WTC11 (cell line): ENCODE measurements at regions not wholly inside any gene's neighbourhood (a gene's known extent, or its start where the extent isn't known, plus 50 kb on each side); places are given as distances from the start of the nearest gene placed in this dataset.

Experiments
- ATAC-seq: fragments of 200-7000 bp; cut with Tn5 transposase; 2 replicates; pipeline ENCODE4 v1.10.0; 2021; ENCODE audit warnings: mild to moderate bottlenecking, moderate library complexity
- CTCF ChIA-PET: fragments of 300-600 bp; sonication (Branson Sonifier 250); formaldehyde crosslinking; loops from one replicate; lab custom pipeline; 2021; ENCODE audit warnings: antibody characterized with exemption; lab: Charles Lee
- POLR2A ChIA-PET: fragments of 350-600 bp; sonication (Branson Sonifier 250); formaldehyde crosslinking; loops from one replicate; lab custom pipeline; 2021; ENCODE audit warnings: antibody characterized with exemption; lab: Charles Lee
- DNase-seq: peaks from one replicate; pipeline ENCODE4 v3.0.0; 2021; ENCODE audit warnings: low spot score
- H3K27ac Mint-ChIP-seq: 2 replicates; pipeline ENCODE4 v1.8.0; 2021; ENCODE audit warnings: mixed read lengths
- H3K27me3 Mint-ChIP-seq: 2 replicates; pipeline ENCODE4 v1.8.0; 2021; ENCODE audit warnings: low read depth, mild to moderate bottlenecking, moderate library complexity, mixed read lengths
- H3K36me3 Mint-ChIP-seq: 2 replicates; pipeline ENCODE4 v1.8.0; 2021; ENCODE audit warnings: mixed read lengths
- H3K4me1 Mint-ChIP-seq: 2 replicates; pipeline ENCODE4 v1.8.0; 2022; ENCODE audit warnings: mixed read lengths
- H3K4me3 Mint-ChIP-seq: 2 replicates; pipeline ENCODE4 v1.8.0; 2021; ENCODE audit warnings: mild to moderate bottlenecking, moderate library complexity, mixed read lengths
- H3K9me3 Mint-ChIP-seq: 2 replicates; pipeline ENCODE4 v1.8.0; 2021; ENCODE audit warnings: mixed read lengths
- ATF2 ChIP-seq: sonication (generic); formaldehyde crosslinking; IDR thresholded peaks from 2 replicates; pipeline ENCODE4 v1.8.1; 2022; ENCODE audit warnings: low read depth, missing genetic modification reagents, borderline replicate concordance
- CREB1 ChIP-seq: sonication (generic); formaldehyde crosslinking; IDR thresholded peaks from 2 replicates; pipeline ENCODE4 v1.8.0; 2023; ENCODE audit warnings: mild to moderate bottlenecking, missing genetic modification reagents
- EMX1 ChIP-seq: fragments of 250-450 bp; sonication (Bioruptor Pico); IDR thresholded peaks from 2 replicates; pipeline ENCODE4 v1.8.0; 2021; ENCODE audit warnings: mild to moderate bottlenecking
- ERG ChIP-seq: fragments of 250-450 bp; sonication (Bioruptor Pico); IDR thresholded peaks from 2 replicates; pipeline ENCODE4 v1.8.0; 2021; ENCODE audit warnings: mild to moderate bottlenecking
- ETV6 ChIP-seq: sonication (generic); formaldehyde crosslinking; IDR thresholded peaks from 2 replicates; pipeline ENCODE4 v1.8.1; 2022; ENCODE audit warnings: mild to moderate bottlenecking, missing genetic modification reagents
- GRHL2 ChIP-seq: fragments of 250-450 bp; sonication (Bioruptor Pico); IDR thresholded peaks from 2 replicates; pipeline ENCODE4 v1.8.0; 2022; ENCODE audit warnings: mild to moderate bottlenecking, moderate library complexity; ENCODE audit not compliant: insufficient replicate concordance, severe bottlenecking
- GTF2I ChIP-seq: fragments of 250-450 bp; sonication (Bioruptor Pico); conservative IDR thresholded peaks from 2 replicates; pipeline ENCODE4 v1.4.0; 2021; ENCODE audit warnings: mild to moderate bottlenecking
- HMGA2 ChIP-seq: fragments of 250-450 bp; sonication (Bioruptor Pico); IDR thresholded peaks from 2 replicates; pipeline ENCODE4 v1.4.0; 2021; ENCODE audit warnings: mild to moderate bottlenecking, moderate library complexity
- IRF2 ChIP-seq: sonication (generic); formaldehyde crosslinking; IDR thresholded peaks from 2 replicates; pipeline ENCODE4 v1.8.0; 2022; ENCODE audit warnings: low read depth, missing genetic modification reagents, borderline replicate concordance
- JUN ChIP-seq: sonication (generic); formaldehyde crosslinking; IDR thresholded peaks from 2 replicates; pipeline ENCODE4 v1.8.0; 2023; ENCODE audit warnings: mild to moderate bottlenecking, missing genetic modification reagents
- MXD4 ChIP-seq: fragments of 250-450 bp; sonication (Bioruptor Pico); IDR thresholded peaks from 2 replicates; pipeline ENCODE4 v1.8.0; 2021; ENCODE audit warnings: mild to moderate bottlenecking, moderate library complexity, borderline replicate concordance
- NFATC4 ChIP-seq: fragments of 250-450 bp; sonication (Bioruptor Pico); IDR thresholded peaks from 2 replicates; pipeline ENCODE4 v1.9.0; 2021; ENCODE audit warnings: mild to moderate bottlenecking
- NFE2L1 ChIP-seq: sonication (generic); formaldehyde crosslinking; IDR thresholded peaks from 2 replicates; pipeline ENCODE4 v1.8.1; 2023; ENCODE audit warnings: missing genetic modification reagents
- NR1H2 ChIP-seq: sonication (generic); formaldehyde crosslinking; IDR thresholded peaks from 2 replicates; pipeline ENCODE4 v1.9.0; 2021; ENCODE audit warnings: mild to moderate bottlenecking, moderate library complexity, missing genetic modification reagents
- OVOL2 ChIP-seq: fragments of 250-450 bp; sonication (Bioruptor Pico); IDR thresholded peaks from 2 replicates; pipeline ENCODE4 v1.9.0; 2021; ENCODE audit warnings: mild to moderate bottlenecking, borderline replicate concordance
- TCF7 ChIP-seq: sonication (generic); formaldehyde crosslinking; IDR thresholded peaks from 2 replicates; pipeline ENCODE4 v1.8.0; 2022; ENCODE audit warnings: mild to moderate bottlenecking, low read depth, missing genetic modification reagents, moderate library complexity
- TEAD4 ChIP-seq: sonication (generic); formaldehyde crosslinking; IDR thresholded peaks from 2 replicates; pipeline ENCODE4 v1.8.0; 2022; ENCODE audit warnings: mild to moderate bottlenecking, missing genetic modification reagents
- TP53 ChIP-seq: sonication (generic); formaldehyde crosslinking; IDR thresholded peaks from 2 replicates; pipeline ENCODE4 v1.8.1; 2023; ENCODE audit warnings: mild to moderate bottlenecking, missing genetic modification reagents
- ZNF138 ChIP-seq: sonication (generic); formaldehyde crosslinking; conservative IDR thresholded peaks from 2 replicates; pipeline ENCODE4 v1.8.1; 2022; ENCODE audit warnings: mild to moderate bottlenecking, moderate library complexity, missing genetic modification reagents
- ZNF232 ChIP-seq: sonication (generic); formaldehyde crosslinking; IDR thresholded peaks from 2 replicates; pipeline ENCODE4 v1.8.0; 2022; ENCODE audit warnings: mild to moderate bottlenecking, missing genetic modification reagents
- ZNF281 ChIP-seq: sonication (generic); formaldehyde crosslinking; IDR thresholded peaks from 2 replicates; pipeline ENCODE4 v1.8.0; 2023; ENCODE audit warnings: mild to moderate bottlenecking, missing genetic modification reagents
- ZNF317 ChIP-seq: sonication (generic); formaldehyde crosslinking; IDR thresholded peaks from 2 replicates; pipeline ENCODE4 v1.8.1; 2023; ENCODE audit warnings: low read depth, mild to moderate bottlenecking, moderate library complexity, missing genetic modification reagents, borderline replicate concordance
- ZNF425 ChIP-seq: fragments of 250-450 bp; sonication (Bioruptor Pico); conservative IDR thresholded peaks from 2 replicates; pipeline ENCODE4 v1.9.0; 2021; ENCODE audit warnings: mild to moderate bottlenecking
- TF ChIP-seq, protein P1 (sequence below): sonication (generic); formaldehyde crosslinking; IDR thresholded peaks from 2 replicates; pipeline ENCODE4 v1.8.0; 2022; ENCODE audit warnings: mild to moderate bottlenecking, missing genetic modification reagents
- TF ChIP-seq, protein P2 (sequence below): sonication (generic); formaldehyde crosslinking; IDR thresholded peaks from 2 replicates; pipeline ENCODE4 v1.8.1; 2023; ENCODE audit warnings: mild to moderate bottlenecking, missing genetic modification reagents, moderate library complexity

DNA sequence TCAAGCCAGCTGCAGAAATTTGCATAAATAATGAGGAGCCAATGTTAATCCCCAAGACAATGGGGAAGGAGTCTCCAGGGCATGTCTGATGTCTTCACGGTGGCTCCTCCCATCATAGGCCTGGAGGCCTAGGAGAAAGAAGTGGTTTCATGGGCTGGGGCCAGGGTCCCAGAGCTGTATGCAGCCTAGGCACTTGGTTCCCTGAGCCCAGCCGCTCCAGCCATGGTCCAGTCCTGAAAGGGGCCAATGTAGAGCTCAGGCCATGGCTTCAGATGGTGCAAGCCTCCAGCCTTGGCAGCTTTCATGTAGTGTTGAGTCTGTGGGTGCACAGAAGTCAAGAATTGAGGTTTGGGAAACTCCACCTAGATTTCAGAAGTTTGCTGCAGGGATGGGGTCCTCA lies 628.2 kb upstream of the GRIA3 start:
- TF ChIP-seq ZNF138 (CRISPR knock-in tag) (no peak), ZNF232 (CRISPR knock-in tag) (no peak), GTF2I (no peak), OVOL2 (CRISPR knock-in tag) (no peak), MXD4 (CRISPR knock-in tag) (no peak), TCF7 (no peak), ZNF425 (CRISPR knock-in tag) (no peak), GRHL2 (CRISPR knock-in tag) (no peak), HMGA2 (CRISPR knock-in tag) (no peak), ERG (CRISPR knock-in tag) (no peak), TP53 (no peak), ZNF281 (CRISPR knock-in tag) (no peak), EMX1 (no peak)
- POLR2A ChIA-PET: no interaction called here
- ATAC-seq (no peak), DNase-seq (no peak)
- Mint-ChIP-seq H3K36me3 (no peaks in the 10 kb centered on the region), H3K9me3 (peaks cover 7% of the 10 kb centered on the region), H3K27ac (no peak overlapping the region), H3K27me3 (no peaks in the 10 kb centered on the region), H3K4me3 (no peak overlapping the region), H3K4me1 (no peaks in the 10 kb centered on the region)
- CTCF ChIA-PET: no interaction called here

GRCh38 chrX:122565952-122566351 lies 618.1 kb upstream of the GRIA3 start:
- CTCF ChIA-PET: no interaction called here
- POLR2A ChIA-PET: no interaction called here
- DNase-seq: no peak
- ATAC-seq: no peak
- H3K4me1 Mint-ChIP-seq: no peaks in the 10 kb centered on the region
- no peaks in the 10 kb centered on the region for H3K36me3 Mint-ChIP-seq
- peaks cover 9% of the 10 kb centered on the region for H3K9me3 Mint-ChIP-seq
- H3K4me3 Mint-ChIP-seq: no peak overlapping the region
- H3K27me3 Mint-ChIP-seq: no peaks in the 10 kb centered on the region; the same call in 1 of the 2 replicates
- TF ChIP-seq ZNF317 (CRISPR knock-in tag) (no peak), ZNF232 (CRISPR knock-in tag) (no peak), ATF2 (CRISPR knock-in tag) (no peak), JUN (no peak), HMGA2 (CRISPR knock-in tag) (no peak), ZNF425 (CRISPR knock-in tag) (no peak), NR1H2 (CRISPR knock-in tag) (no peak), ETV6 (CRISPR knock-in tag) (no peak), ZNF138 (CRISPR knock-in tag) (no peak), CREB1 (CRISPR knock-in tag) (no peak), NFATC4 (no peak), TEAD4 (CRISPR knock-in tag) (no peak), IRF2 (no peak), NFE2L1 (CRISPR knock-in tag) (no peak)
- TF ChIP-seq, protein P1, sequence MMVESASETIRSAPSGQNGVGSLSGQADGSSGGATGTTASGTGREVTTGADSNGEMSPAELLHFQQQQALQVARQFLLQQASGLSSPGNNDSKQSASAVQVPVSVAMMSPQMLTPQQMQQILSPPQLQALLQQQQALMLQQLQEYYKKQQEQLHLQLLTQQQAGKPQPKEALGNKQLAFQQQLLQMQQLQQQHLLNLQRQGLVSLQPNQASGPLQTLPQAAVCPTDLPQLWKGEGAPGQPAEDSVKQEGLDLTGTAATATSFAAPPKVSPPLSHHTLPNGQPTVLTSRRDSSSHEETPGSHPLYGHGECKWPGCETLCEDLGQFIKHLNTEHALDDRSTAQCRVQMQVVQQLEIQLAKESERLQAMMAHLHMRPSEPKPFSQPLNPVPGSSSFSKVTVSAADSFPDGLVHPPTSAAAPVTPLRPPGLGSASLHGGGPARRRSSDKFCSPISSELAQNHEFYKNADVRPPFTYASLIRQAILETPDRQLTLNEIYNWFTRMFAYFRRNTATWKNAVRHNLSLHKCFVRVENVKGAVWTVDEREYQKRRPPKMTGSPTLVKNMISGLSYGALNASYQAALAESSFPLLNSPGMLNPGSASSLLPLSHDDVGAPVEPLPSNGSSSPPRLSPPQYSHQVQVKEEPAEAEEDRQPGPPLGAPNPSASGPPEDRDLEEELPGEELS (CRISPR knock-in tag): no peak
- TF ChIP-seq, protein P2, sequence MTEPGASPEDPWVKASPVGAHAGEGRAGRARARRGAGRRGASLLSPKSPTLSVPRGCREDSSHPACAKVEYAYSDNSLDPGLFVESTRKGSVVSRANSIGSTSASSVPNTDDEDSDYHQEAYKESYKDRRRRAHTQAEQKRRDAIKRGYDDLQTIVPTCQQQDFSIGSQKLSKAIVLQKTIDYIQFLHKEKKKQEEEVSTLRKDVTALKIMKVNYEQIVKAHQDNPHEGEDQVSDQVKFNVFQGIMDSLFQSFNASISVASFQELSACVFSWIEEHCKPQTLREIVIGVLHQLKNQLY (CRISPR knock-in tag): no peak
- no peak overlapping the region for H3K27ac Mint-ChIP-seq
